SU-DHL-6 (cell line): ENCODE measurements at regions not wholly inside any gene's neighbourhood (a gene's known extent, or its start where the extent isn't known, plus 50 kb on each side); places are given as distances from the start of the nearest gene placed in this dataset.
"Not testable (repeated sequence)": the region's sequence is repeated elsewhere in the genome, so short reads cannot be mapped to it uniquely, and the experiment has no call there.

ENCODE experiments used
- H2AFZ ChIP-seq: fragments of 200-600 bp; sonication (generic); 2 replicates; pipeline ENCODE4 v1.6.1; 2014; ENCODE audit warnings: low read depth, mild to moderate bottlenecking, moderate library complexity, mixed read lengths, antibody characterized with exemption, low read length; ENCODE audit not compliant: severe bottlenecking
- H3F3A ChIP-seq: fragments of 200-600 bp; shearing (Covaris generic); 2 replicates; pipeline ENCODE4 v1.6.0; 2016; ENCODE audit warnings: antibody characterized with exemption, mild to moderate bottlenecking; ENCODE audit not compliant: insufficient read depth
- H3K27ac ChIP-seq: fragments of 200-600 bp; sonication (generic); 2 replicates; pipeline ENCODE4 v1.5.1; 2016; ENCODE audit warnings: low read depth, mild to moderate bottlenecking, low read length, moderate library complexity, mixed read lengths
- H3K27me3 ChIP-seq: fragments of 200-600 bp; sonication (generic), shearing (Covaris generic); 2 replicates; pipeline ENCODE4 v1.6.0; 2014; ENCODE audit warnings: mild to moderate bottlenecking, low read length
- H3K36me3 ChIP-seq: fragments of 200-600 bp; sonication (generic); 2 replicates; pipeline ENCODE4 v1.6.1; 2014; ENCODE audit warnings: mild to moderate bottlenecking, low read length, mixed read lengths
- H3K4me2 ChIP-seq: fragments of 300-600, 200-600 bp; shearing (Covaris generic), sonication (generic); 2 replicates; pipeline ENCODE4 v1.6.0; 2014; ENCODE audit warnings: low read length, low read depth, mild to moderate bottlenecking; ENCODE audit not compliant: poor library complexity, severe bottlenecking
- H3K4me3 ChIP-seq: fragments of 200-600 bp; sonication (generic); 2 replicates; pipeline ENCODE4 v1.5.1; 2014; ENCODE audit warnings: antibody characterized with exemption, low read length, mild to moderate bottlenecking, mixed read lengths; ENCODE audit not compliant: insufficient read depth, poor library complexity, severe bottlenecking
- H3K79me2 ChIP-seq: fragments of 200-600 bp; sonication (generic); 2 replicates; pipeline ENCODE4 v1.6.1; 2014; ENCODE audit warnings: mild to moderate bottlenecking, low read length, moderate library complexity; ENCODE audit not compliant: insufficient read depth
- H3K9ac ChIP-seq: fragments of 200-600 bp; sonication (generic); 2 replicates; pipeline ENCODE4 v1.7.0; 2014; ENCODE audit warnings: mild to moderate bottlenecking, low read length
- H3K9me2 ChIP-seq: fragments of 200-600 bp; sonication (generic); replicated peaks from 2 replicates; pipeline ENCODE4 v1.6.1; 2014; ENCODE audit warnings: low read length; ENCODE audit not compliant: insufficient read depth
- H3K9me3 ChIP-seq: fragments of 200-600 bp; sonication (generic); 2 replicates; pipeline ENCODE4 v1.6.1; 2014; ENCODE audit warnings: low read length, mixed read lengths; ENCODE audit not compliant: insufficient read depth
- H4K20me1 ChIP-seq: fragments of 200-600 bp; sonication (generic); 2 replicates; pipeline ENCODE4 v1.6.1; 2014; ENCODE audit warnings: low read depth, mild to moderate bottlenecking, antibody characterized with exemption, low read length, moderate library complexity, mixed read lengths
- EZH2phosphoT487 ChIP-seq: fragments of 200-600 bp; sonication (generic), shearing (Covaris generic); conservative IDR thresholded peaks from 2 replicates; pipeline ENCODE4 v1.6.1; 2018; ENCODE audit warnings: mild to moderate bottlenecking, antibody characterized with exemption, low read length, moderate library complexity, mixed read lengths
- TF ChIP-seq, protein P1 (sequence below): fragments of 200-600 bp; sonication (generic); IDR thresholded peaks from one replicate; pipeline ENCODE4 v1.5.1; 2017; ENCODE audit warnings: antibody characterized with exemption, mild to moderate bottlenecking, low read length, moderate library complexity; ENCODE audit not compliant: insufficient read depth, poor library complexity, severe bottlenecking

- Histone ChIP-seq H3K4me2 (no peak overlapping the region), H2AFZ (no peak overlapping the region), H3K4me3 (no peak overlapping the region), H3K27me3 (no peaks in the 10 kb centered on the region), H3K79me2 (no peaks in the 10 kb centered on the region), H3K9me2 (no peaks in the 10 kb centered on the region), H4K20me1 (no peaks in the 10 kb centered on the region), H3K9ac (no peak overlapping the region), H3K27ac (no peak overlapping the region), H3F3A (no peaks in the 10 kb centered on the region), H3K36me3 (no peaks in the 10 kb centered on the region), H3K9me3 (no peaks in the 10 kb centered on the region)
- TF ChIP-seq EZH2phosphoT487: no peak
- TF ChIP-seq, protein P1, sequence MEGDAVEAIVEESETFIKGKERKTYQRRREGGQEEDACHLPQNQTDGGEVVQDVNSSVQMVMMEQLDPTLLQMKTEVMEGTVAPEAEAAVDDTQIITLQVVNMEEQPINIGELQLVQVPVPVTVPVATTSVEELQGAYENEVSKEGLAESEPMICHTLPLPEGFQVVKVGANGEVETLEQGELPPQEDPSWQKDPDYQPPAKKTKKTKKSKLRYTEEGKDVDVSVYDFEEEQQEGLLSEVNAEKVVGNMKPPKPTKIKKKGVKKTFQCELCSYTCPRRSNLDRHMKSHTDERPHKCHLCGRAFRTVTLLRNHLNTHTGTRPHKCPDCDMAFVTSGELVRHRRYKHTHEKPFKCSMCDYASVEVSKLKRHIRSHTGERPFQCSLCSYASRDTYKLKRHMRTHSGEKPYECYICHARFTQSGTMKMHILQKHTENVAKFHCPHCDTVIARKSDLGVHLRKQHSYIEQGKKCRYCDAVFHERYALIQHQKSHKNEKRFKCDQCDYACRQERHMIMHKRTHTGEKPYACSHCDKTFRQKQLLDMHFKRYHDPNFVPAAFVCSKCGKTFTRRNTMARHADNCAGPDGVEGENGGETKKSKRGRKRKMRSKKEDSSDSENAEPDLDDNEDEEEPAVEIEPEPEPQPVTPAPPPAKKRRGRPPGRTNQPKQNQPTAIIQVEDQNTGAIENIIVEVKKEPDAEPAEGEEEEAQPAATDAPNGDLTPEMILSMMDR: no peak
These were observed 464.0 kb upstream of the ZMIZ1 start for GRCh38 chr10:78604721-78605120.

GRCh38 chr10:78605800-78606350 is 462.9 kb upstream of the ZMIZ1 start:
- no peak overlapping the region for H3K9ac ChIP-seq
- no peak overlapping the region for H2AFZ ChIP-seq
- TF ChIP-seq, protein P1: no peak
- TF ChIP-seq EZH2phosphoT487: no peak
- no peaks in the 10 kb centered on the region for H3F3A ChIP-seq
- H3K79me2 ChIP-seq: no peaks in the 10 kb centered on the region
- no peaks in the 10 kb centered on the region for H3K27me3 ChIP-seq
- no peaks in the 10 kb centered on the region for H3K9me3 ChIP-seq
- H3K9me2 ChIP-seq: no peaks in the 10 kb centered on the region
- no peak overlapping the region for H3K27ac ChIP-seq
- no peaks in the 10 kb centered on the region for H4K20me1 ChIP-seq
- no peak overlapping the region for H3K4me3 ChIP-seq
- no peaks in the 10 kb centered on the region for H3K36me3 ChIP-seq
- H3K4me2 ChIP-seq: no peak overlapping the region

- not testable (repeated sequence) for H3F3A ChIP-seq, H3K27me3 ChIP-seq, H3K9me3 ChIP-seq, H3K9me2 ChIP-seq, H3K36me3 ChIP-seq, H3K9ac ChIP-seq, H3K4me3 ChIP-seq, H3K79me2 ChIP-seq, H4K20me1 ChIP-seq, H3K27ac ChIP-seq, H2AFZ ChIP-seq, H3K4me2 ChIP-seq
These were observed 462.0 kb upstream of the ZMIZ1 start for GRCh38 chr10:78606766-78607165.

GRCh38 chr10:78609976-78610375 is 458.8 kb upstream of the ZMIZ1 start:
- Histone ChIP-seq H4K20me1 (no peaks in the 10 kb centered on the region), H3K4me3 (no peak overlapping the region), H3K27me3 (no peaks in the 10 kb centered on the region), H3K27ac (no peak overlapping the region), H3K79me2 (no peaks in the 10 kb centered on the region), H2AFZ (no peak overlapping the region), H3F3A (no peaks in the 10 kb centered on the region), H3K9me3 (no peaks in the 10 kb centered on the region), H3K9me2 (no peaks in the 10 kb centered on the region), H3K36me3 (no peaks in the 10 kb centered on the region), H3K4me2 (no peak overlapping the region), H3K9ac (no peak overlapping the region)
- TF ChIP-seq, protein P1: no peak
- no peak for TF ChIP-seq EZH2phosphoT487
